Endothelial cell of umbilical vein (primary cell): ENCODE measurements at regions not wholly inside any gene's neighbourhood (a gene's known extent, or its start where the extent isn't known, plus 50 kb on each side); places are given as distances from the start of the nearest gene placed in this dataset.

ENCODE experiments used
- BruUV-seq: library from RNA; stranded (reverse); fragments of 400-500 nt; replicated peaks from 2 replicates; lab custom pipeline; 2021; lab: Mats Ljungman, UMichigan
- CTCF ChIA-PET: fragments of 300-600, 350-600 bp; sonication (Branson Sonifier 250); formaldehyde crosslinking; loops from one replicate; lab custom pipeline; 2021; ENCODE audit warnings: antibody characterized with exemption, inconsistent platforms; lab: Charles Lee
- POLR2A ChIA-PET: fragments of 300-600, 350-600 bp; sonication (Branson Sonifier 250); formaldehyde crosslinking; loops from one replicate; lab custom pipeline; 2021; ENCODE audit warnings: antibody characterized with exemption, inconsistent platforms; lab: Charles Lee
- DNase-seq: peaks from one replicate; pipeline ENCODE4 v3.0.0-alpha.2; 2011; ENCODE audit warnings: low read depth, low spot score
- FAIRE-seq: peaks from 2 replicates; lab custom pipeline; 2011; peaks lifted over from hg19 to GRCh38; lab: Jason Lieb, UNC
- H2AFZ ChIP-seq: 2 replicates; pipeline ENCODE4 v1.6.0; 2012; ENCODE audit warnings: low read depth, low read length, control low read depth, inconsistent platforms
- H3K27ac ChIP-seq: 2 replicates; pipeline ENCODE4 v1.5.1; 2011; ENCODE audit warnings: low read depth, mild to moderate bottlenecking, control low read depth, low read length, moderate library complexity; ENCODE audit not compliant: insufficient read depth
- H3K27me3 ChIP-seq, 2 experiments: 2 replicates each; pipeline versions ENCODE4 v1.6.0 to v1.6.1; 2011; ENCODE audit warnings: low read length in 2 of 2, mixed read lengths in 1 of 2; ENCODE audit not compliant: control insufficient read depth in 2 of 2, insufficient read depth in 2 of 2
- H3K36me3 ChIP-seq, 2 experiments: 2 replicates in 1 of 2; 3 replicates in 1 of 2; pipeline ENCODE4 v1.5.1; 2011; ENCODE audit warnings: low read length in 2 of 2, mild to moderate bottlenecking in 1 of 2, moderate library complexity in 1 of 2; ENCODE audit not compliant: control insufficient read depth in 2 of 2, insufficient read depth in 2 of 2; ENCODE audit errors: extremely low read depth in 1 of 2
- H3K4me1 ChIP-seq: 3 replicates; pipeline ENCODE4 v1.5.1; 2011; ENCODE audit warnings: mild to moderate bottlenecking, low read length; ENCODE audit not compliant: control insufficient read depth, insufficient read depth; ENCODE audit errors: extremely low read depth
- H3K4me2 ChIP-seq: 2 replicates; pipeline ENCODE4 v1.6.1; 2011; ENCODE audit warnings: low read length, control low read depth, mixed read lengths; ENCODE audit not compliant: insufficient read depth
- H3K4me3 ChIP-seq, 3 experiments: fragments of 200-600 bp in 1 of 3; sonication (generic), shearing (Covaris generic) in 1 of 3; replicated peaks in 1 of 3; 2 replicates each; pipeline ENCODE4 v1.5.1; 2011 to 2016; ENCODE audit warnings: control low read depth in 3 of 3, low read length in 3 of 3, mild to moderate bottlenecking in 2 of 3, inconsistent platforms in 1 of 3, low read depth in 1 of 3, moderate library complexity in 1 of 3; ENCODE audit not compliant: insufficient read depth in 1 of 3
- H3K79me2 ChIP-seq: 2 replicates; pipeline ENCODE4 v1.6.0; 2012; ENCODE audit warnings: low read length, inconsistent platforms; ENCODE audit not compliant: control insufficient read depth, insufficient read depth
- H3K9ac ChIP-seq: replicated peaks from 2 replicates; pipeline ENCODE3; 2011; ENCODE audit warnings: low read length, control low read depth; ENCODE audit not compliant: insufficient read depth; ENCODE audit errors: extremely low read depth
- H3K9me1 ChIP-seq: replicated peaks from 3 replicates; pipeline ENCODE4 v1.6.0; 2011; ENCODE audit warnings: mild to moderate bottlenecking, low read length; ENCODE audit not compliant: control insufficient read depth, insufficient read depth; ENCODE audit errors: extremely low read depth
- H3K9me3 ChIP-seq: replicated peaks from 2 replicates; pipeline ENCODE4 v1.5.1; 2012; ENCODE audit warnings: low read length, inconsistent platforms; ENCODE audit not compliant: control insufficient read depth, insufficient read depth
- H4K20me1 ChIP-seq: replicated peaks from 2 replicates; pipeline ENCODE3; 2011; ENCODE audit warnings: mild to moderate bottlenecking, low read length; ENCODE audit not compliant: control insufficient read depth, insufficient read depth; ENCODE audit errors: extremely low read depth
- CTCF ChIP-seq, 2 donors: IDR thresholded peaks; 1 replicate in 1 of 2; 2 replicates in 1 of 2; pipeline ENCODE4 v1.5.1; 2011; ENCODE audit warnings: low read length in 2 of 2, mild to moderate bottlenecking in 2 of 2, moderate library complexity in 2 of 2, control low read depth in 1 of 2, inconsistent platforms in 1 of 2, low read depth in 1 of 2; ENCODE audit not compliant: insufficient read depth in 1 of 2; ENCODE audit errors: extremely low read depth in 1 of 2
- EZH2 ChIP-seq: IDR thresholded peaks from 2 replicates; pipeline ENCODE4 v1.6.1; 2012; ENCODE audit warnings: borderline replicate concordance, low read depth, mild to moderate bottlenecking, moderate library complexity, low read length, inconsistent platforms; ENCODE audit not compliant: severe bottlenecking
- GATA2 ChIP-seq: IDR thresholded peaks from 2 replicates; pipeline ENCODE4 v1.7.0; 2011; ENCODE audit warnings: low read depth, mild to moderate bottlenecking, moderate library complexity, mixed read lengths, low read length; ENCODE audit not compliant: insufficient read length, insufficient read depth
- MAX ChIP-seq: IDR thresholded peaks from 2 replicates; pipeline ENCODE4 v1.6.1; 2011; ENCODE audit not compliant: insufficient read depth, insufficient read length
- MYC ChIP-seq: IDR thresholded peaks from one replicate; pipeline ENCODE4 v1.6.1; 2011; ENCODE audit warnings: mild to moderate bottlenecking, low read depth, low read length
- POLR2A ChIP-seq: IDR thresholded peaks from 2 replicates; pipeline ENCODE4 v1.6.1; 2012; ENCODE audit warnings: low read depth, mild to moderate bottlenecking, control low read depth, low read length
- POLR2AphosphoS5 ChIP-seq: IDR thresholded peaks from 2 replicates; pipeline ENCODE4 v1.6.1; 2012; ENCODE audit warnings: low read depth, mild to moderate bottlenecking, control low read depth, low read length, moderate library complexity; ENCODE audit not compliant: insufficient read depth
- dilution Hi-C: fragments of 300-500 bp; cut with MboI; formaldehyde crosslinking; loops from one replicate; pipeline ENCODE4 v1.15.0; 2019; ENCODE audit warnings: low sequenced_read_pairs; ENCODE audit not compliant: extremely low pct_ligation_motif_present
- intact Hi-C: fragments of 100-400 bp; cut with micrococcal nuclease; formaldehyde crosslinking; loops from one replicate; pipeline ENCODE4 v1.10.0; 2022

GRCh38 chr13:109627649-109628048, 158.7 kb downstream of the IRS2 start:
- H3K9me3 ChIP-seq = no peaks in the 10 kb centered on the region
- dilution Hi-C loops = no loop called here
- H3K27me3 ChIP-seq = peaks cover 0 to 2% of the 10 kb centered on the region in 2 experiments
- H3K4me3 ChIP-seq = no peak overlapping the region
- DNase-seq (no peak), FAIRE-seq (no peak)
- BruUV-seq = no TSS peak
- no peaks in the 10 kb centered on the region for H3K9me1 ChIP-seq
- H3K4me1 ChIP-seq = no peaks in the 10 kb centered on the region
- intact Hi-C loops = no loop called here
- H3K4me2 ChIP-seq = no peak overlapping the region
- ChIA-PET POLR2A (no interaction called here), CTCF (no interaction called here)
- H3K27ac ChIP-seq = no peak overlapping the region
- H3K9ac ChIP-seq = no peak overlapping the region
- no peak overlapping the region for H2AFZ ChIP-seq
- TF ChIP-seq POLR2AphosphoS5 = no peak
- no peak for TF ChIP-seq CTCF (IDR thresholded peaks at IDR 0.05; ENCODE audit: extremely low read depth in 1 of 2, insufficient read depth in 1 of 2, low read depth in 1 of 2, low read length in 2 of 2)
- no peak for TF ChIP-seq EZH2
- no peak for TF ChIP-seq GATA2
- TF ChIP-seq MYC = no peak
- no peak for TF ChIP-seq POLR2A
- TF ChIP-seq MAX = no peak
- no peaks in the 10 kb centered on the region for H4K20me1 ChIP-seq
- no peaks in the 10 kb centered on the region for H3K36me3 ChIP-seq
- H3K79me2 ChIP-seq = no peaks in the 10 kb centered on the region
